NCI-H524 (cell line): ENCODE measurements at regions not wholly inside any gene's neighbourhood (a gene's known extent, or its start where the extent isn't known, plus 50 kb on each side); places are given as distances from the start of the nearest gene placed in this dataset.

Experiments
- DNase-seq, 2 experiments: peaks; one replicate each; lab custom pipeline; 2025; lab: John Stamatoyannopoulos, UW

- no peak for DNase-seq
Observed at GRCh38 chr12:103097496-103097895, 140.0 kb downstream of the ASCL1 start.

- no peak for DNase-seq
Observed at GRCh38 chr12:103100257-103100831, 142.9 kb downstream of the ASCL1 start.

GRCh38 chr12:103102225-103102744, 144.8 kb downstream of the ASCL1 start:
- no peak for DNase-seq

- no peak for DNase-seq
Observed at GRCh38 chr12:103105971-103106597, 148.6 kb downstream of the ASCL1 start.

- no peak for DNase-seq
Observed at GRCh38 chr12:103109861-103110260, 152.4 kb downstream of the ASCL1 start.

- no peak for DNase-seq
Observed at GRCh38 chr12:103114296-103115055, 157.0 kb downstream of the ASCL1 start.

- no peak for DNase-seq
Observed at GRCh38 chr12:103128862-103129501, 171.5 kb downstream of the ASCL1 start.

GRCh38 chr12:103130564-103130963, 173.1 kb downstream of the ASCL1 start:
- DNase-seq = no peak

GRCh38 chr12:103138538-103138937, 181.1 kb downstream of the ASCL1 start:
- no peak for DNase-seq

GRCh38 chr12:103139876-103140275, 182.4 kb downstream of the ASCL1 start:
- no peak for DNase-seq

GRCh38 chr12:103140286-103140685, 182.8 kb downstream of the ASCL1 start:
- DNase-seq = peak; percentile 61 to 90

GRCh38 chr12:103144278-103144677, 186.8 kb downstream of the ASCL1 start:
- DNase-seq = no peak

- no peak for DNase-seq
Observed at GRCh38 chr12:103160622-103161021, 203.1 kb downstream of the ASCL1 start.

GRCh38 chr12:103161582-103162362, 204.3 kb downstream of the ASCL1 start:
- DNase-seq = no peak

GRCh38 chr12:103166949-103167348, 209.5 kb downstream of the ASCL1 start:
- DNase-seq = no peak

GRCh38 chr12:103172447-103173112, 215.1 kb downstream of the ASCL1 start:
- no peak for DNase-seq

GRCh38 chr12:103175625-103176024, 218.2 kb downstream of the ASCL1 start:
- DNase-seq = no peak

- DNase-seq = no peak
Observed at GRCh38 chr12:103177639-103178255, 220.3 kb downstream of the ASCL1 start.

- no peak for DNase-seq
Observed at GRCh38 chr12:103178366-103179080, 221.0 kb downstream of the ASCL1 start.
